Fibroblast of skin of back (primary cell): ENCODE measurements at regions not wholly inside any gene's neighbourhood (a gene's known extent, or its start where the extent isn't known, plus 50 kb on each side); places are given as distances from the start of the nearest gene placed in this dataset.
"Not testable (repeated sequence)": the region's sequence is repeated elsewhere in the genome, so short reads cannot be mapped to it uniquely, and the experiment has no call there.

Source experiments
- DNase-seq: peaks from one replicate; pipeline ENCODE4 v3.0.0-alpha.2; 2013

DNA sequence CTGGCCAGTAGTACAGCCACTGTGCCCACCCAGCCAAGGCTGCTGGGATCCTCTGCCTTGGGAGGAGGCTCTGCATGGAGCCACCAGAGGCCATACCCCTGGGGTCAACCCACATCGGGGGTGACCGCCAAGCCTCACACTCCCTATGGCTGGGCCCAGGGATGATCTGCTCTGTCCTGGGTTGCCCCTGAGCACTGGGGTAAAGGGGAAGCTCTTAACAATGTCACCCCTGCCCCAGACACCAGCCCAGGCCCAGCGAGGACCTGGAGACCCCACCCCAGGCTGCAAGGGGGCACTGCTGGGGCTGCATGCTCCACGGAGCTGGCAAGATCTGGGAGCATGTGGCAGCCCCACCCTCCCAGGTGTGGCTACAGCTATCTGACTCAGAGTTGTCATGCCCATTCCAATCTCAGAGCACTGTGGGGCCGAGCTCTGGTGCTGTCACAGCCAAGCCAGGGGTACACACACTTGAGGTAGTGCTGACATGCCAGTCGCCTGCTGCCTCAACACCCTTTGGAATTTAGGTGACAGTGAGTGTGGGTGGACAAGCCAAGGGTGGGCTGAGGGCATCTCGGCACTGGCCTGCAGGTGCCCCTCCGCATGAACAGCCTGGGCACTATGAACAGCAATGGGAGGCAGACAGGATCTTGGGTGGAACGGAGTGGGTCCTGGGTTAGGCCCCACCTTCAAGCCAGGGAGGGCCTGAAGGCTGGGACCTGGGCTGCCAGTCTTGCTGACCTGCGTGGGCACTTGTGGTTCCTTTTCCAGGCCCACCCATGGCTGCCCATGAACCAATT, 427.7 kb downstream of the LRRIQ3 start:
- no peak for DNase-seq

DNA sequence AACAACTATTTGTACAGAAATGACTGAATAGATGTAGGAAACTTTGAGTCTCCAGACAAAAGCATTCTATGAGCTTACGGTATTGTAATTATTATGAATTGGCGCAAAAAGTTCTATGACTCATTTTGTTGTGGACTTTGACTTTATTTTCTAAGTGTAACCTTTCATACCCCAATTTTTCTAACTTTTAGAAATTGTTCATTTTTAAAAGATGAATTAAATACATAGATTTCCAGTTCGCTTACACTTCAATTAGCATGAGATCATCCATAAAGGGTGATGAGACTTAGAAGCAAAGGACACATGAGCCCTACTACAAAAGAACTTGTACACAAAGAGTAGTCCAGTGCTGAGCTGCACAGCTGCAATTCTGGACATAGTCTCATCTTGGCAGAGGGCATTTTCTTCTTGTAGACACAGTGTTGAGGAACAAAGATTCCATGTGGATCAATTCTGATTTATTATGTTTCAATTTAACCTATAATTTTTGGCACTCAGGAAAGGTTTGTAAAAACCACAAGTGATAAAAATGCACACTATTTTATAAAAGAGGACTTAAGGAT, 431.1 kb downstream of the LRRIQ3 start:
- DNase-seq, result no peak

DNA sequence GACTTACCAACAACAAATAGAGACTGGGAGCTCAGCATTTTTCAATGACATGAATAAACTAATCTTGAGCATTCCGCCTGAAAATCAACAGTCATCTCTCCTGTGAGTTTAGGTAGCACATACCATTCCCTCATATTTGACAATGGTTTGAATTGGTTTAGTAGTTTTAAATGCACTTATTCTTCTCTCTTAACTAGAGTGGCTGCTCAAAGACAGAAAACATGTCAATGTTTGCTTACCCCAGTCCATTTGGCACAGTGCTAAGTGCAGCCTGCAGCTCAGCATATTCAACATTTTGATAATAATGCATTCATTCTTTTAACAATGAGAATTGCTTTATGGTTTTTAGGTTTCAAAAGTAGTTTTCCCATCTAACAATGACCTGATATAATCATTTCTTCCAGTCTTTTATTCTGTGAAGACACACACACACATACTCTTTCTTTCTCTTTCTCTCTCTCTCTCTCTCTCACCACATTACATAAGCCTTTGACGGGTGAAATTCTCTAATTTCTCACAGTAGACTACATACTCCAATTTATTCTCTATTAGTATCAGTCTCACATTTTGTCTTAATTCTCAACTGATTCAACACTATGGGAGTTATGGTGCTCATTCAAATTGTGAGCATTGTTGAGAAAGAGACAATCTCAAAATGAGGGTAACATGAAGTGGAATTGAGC, 432.3 kb downstream of the LRRIQ3 start:
- no peak for DNase-seq

DNA sequence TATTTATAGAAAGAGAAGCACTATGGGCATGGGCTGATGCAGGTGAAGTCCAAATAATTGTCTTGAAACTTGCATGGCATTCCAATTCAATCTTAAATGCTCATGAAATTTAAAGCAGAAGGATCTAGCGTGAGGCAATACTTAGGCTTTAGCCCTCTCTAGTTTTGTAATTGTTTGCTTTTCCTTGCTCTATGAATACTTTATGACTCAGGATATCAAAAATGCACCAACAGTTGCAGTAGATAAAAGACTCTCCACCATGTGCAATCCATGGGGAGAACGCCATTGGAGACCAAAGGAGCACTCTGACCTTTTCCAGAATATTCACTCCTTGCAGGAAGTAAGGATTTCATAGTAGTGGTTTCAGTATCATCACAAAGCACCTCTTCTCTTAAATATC, 436.4 kb downstream of the LRRIQ3 start:
- DNase-seq, result peak; percentile 2

DNA sequence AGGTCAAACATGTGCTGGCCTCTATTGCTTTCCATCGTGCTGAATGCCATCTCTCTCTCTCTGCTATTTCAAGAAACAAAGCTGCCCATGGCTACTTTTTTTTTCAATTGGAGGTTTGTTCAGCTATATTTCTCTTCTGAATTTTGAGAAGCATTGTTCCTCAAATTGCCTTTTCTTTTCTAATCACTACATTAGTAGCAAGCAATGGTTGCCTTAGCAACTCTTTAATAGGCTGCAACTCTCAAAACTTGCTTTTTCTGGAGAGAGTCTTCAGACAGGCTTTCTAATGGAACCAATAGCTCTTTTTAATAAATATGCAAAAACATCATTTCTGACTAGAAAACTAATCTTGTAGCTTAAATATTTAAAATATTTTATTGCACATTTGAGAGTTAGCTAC, 439.0 kb downstream of the LRRIQ3 start:
- no peak for DNase-seq

DNA sequence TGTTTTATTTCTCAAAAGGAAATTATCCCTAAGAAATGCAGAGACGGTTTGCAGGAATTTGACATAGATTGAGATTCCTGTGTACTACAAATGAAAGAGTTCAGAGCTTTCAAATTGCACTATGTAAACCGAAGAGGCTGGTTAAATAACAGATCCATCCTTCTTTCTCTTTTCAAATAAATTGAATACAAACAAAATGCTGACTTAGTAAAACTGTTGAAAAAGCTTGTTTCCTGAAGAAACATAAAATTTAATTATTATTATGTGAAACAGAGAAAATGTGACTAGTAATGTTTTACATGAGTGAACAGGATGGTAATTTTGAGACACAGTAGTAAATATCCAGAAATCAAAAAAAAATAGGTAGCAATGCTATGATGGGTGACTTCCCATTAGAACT, 441.2 kb downstream of the LRRIQ3 start:
- no peak for DNase-seq

DNA sequence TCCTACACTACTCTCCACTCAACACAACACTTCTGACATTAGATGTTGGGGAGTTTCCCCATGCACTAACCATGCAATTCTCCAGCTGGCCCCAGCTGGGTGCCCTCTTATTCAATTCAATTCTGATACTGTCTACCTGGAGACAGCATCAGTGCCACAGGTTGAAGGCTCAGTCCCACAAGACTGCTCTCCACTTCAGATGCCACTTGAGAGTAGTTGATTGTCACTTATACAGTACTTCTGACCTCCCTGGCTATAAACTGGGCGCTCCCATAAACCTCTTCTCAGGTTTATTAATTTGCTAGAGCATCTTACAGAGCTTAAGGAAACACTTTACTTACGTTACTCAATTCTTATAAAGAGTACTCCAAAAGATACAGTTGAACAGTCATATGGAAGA, 442.3 kb downstream of the LRRIQ3 start:
- DNase-seq, result no peak

DNA sequence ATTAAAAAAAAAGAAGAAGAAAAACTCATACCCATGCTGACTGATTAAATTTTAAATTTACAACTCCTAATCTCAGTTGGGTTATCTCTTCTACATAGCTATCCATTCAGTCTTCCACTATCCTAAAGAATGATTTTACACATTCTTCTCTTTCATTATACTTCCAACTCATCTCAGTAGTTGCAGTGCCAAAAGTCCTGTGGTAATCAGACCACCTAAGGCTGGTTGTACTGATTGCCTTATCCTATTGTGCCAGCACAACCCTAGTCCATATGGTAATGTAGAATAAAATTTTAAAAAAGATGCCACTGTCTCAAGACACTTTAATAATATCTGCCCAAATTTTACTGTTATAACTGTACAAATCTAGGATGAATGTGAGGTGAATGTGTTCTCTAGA, 448.0 kb downstream of the LRRIQ3 start:
- DNase-seq, result no peak

DNA sequence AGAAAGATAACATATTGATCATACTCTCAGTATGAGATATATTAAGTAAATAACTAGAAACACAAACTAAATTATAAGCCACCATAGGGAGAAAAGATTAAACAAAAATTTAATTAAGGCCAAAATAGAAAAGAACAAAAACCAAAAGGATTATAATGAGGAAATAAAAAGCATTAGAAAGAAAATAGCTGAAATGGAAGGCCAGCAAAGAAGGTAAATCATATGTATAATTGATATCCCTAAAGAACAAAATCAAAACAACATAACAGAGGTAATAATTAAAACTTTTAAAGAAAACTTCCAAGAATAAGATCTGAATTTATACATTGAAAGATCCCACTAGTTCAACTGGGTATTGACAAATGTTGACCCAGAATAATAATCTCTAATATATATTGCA, 453.0 kb downstream of the LRRIQ3 start:
- DNase-seq, result no peak

DNA sequence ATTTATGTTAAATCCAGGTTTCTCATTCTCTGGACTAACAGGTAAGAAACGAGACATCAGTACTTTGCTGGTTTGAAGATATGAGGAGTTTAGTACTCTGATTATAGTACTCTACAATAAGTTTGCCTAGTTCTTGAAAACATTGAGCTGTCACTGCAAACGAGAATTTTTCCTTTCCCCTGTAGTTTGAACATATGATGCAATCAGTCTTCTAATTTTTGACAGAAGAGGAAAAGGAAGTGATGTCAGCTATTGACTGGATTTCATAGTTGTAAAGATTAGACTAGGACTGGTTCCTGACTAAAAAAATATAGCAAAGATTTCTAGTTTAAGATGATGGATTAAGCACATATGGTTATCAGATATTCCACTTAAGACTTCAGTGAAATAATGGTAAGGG, 461.9 kb downstream of the LRRIQ3 start:
- no peak for DNase-seq

DNA sequence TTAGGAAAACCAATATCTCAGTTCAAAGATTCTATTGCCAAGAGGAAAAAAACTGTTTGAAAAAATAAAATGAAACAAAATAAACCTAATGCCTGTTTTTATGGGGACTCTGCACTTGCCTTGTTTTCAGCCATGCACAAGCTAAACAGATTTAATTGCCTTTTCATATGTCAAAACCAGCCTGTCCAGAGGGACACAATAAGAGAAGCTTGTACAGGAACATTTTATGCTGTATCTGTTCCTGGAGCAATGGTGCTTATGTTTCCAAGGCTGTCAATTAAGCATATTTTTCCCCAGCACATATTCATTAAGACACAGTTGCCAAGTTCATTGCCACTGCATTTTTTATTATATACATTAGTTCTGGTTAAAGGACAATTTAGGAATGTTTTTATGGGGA, 470.9 kb downstream of the LRRIQ3 start:
- DNase-seq, result no peak

DNA sequence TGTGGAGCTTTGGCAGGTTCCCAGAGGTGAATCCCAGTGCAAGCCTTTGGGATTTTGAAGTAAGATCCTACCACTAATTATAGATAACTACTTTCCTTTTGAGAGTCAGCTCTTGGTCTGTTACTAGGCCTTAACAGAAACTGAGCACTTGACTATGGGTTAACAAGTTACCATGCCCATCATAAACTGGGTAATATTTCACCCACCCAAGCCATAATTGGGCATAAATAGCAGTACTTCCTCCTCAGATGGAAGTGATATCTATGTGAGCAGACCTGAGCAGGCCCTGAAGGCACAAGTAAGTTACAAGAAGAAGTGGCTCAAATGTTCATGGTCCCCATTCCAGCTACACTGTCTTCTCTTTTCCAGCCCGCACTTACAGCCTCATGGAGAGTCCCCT, 475.9 kb downstream of the LRRIQ3 start:
- no peak for DNase-seq

DNA sequence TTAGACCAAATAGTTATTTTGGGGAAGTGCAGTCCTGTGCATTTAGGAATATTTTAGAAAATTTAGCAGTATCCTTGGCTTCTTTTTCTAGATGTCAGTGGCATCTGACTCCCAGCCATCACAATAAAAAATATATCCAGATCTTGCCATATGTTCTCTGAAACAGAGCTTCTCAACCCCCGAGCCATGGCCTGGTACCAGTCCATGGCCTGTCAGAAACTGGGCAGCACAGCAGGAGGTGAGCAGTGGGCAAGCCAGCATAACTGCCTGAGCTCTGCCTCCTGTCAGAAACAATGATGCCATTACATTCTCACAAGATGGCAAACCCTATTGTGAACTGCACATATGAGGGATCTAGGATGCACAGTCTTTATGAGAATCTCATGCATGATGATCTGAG, 480.0 kb downstream of the LRRIQ3 start:
- no peak for DNase-seq

DNA sequence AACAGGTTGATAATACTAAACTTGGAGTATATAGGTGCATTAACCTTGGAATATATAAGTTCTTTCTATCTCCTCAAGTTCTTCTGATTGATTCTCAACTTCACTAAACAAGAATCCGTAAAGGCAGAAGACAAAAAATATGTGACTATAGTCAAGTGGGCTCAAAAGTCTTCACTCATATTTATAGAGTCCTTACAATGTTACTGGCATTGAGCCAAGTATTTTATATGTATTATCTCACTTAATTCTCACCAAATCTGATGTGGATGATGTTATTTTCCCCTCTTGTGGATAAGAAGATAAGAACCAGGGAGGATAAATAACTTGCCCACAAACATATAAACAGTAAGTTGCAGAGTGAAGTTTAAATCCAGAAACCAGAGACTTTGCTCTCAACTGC, 486.9 kb downstream of the LRRIQ3 start:
- DNase-seq, result no peak

DNA sequence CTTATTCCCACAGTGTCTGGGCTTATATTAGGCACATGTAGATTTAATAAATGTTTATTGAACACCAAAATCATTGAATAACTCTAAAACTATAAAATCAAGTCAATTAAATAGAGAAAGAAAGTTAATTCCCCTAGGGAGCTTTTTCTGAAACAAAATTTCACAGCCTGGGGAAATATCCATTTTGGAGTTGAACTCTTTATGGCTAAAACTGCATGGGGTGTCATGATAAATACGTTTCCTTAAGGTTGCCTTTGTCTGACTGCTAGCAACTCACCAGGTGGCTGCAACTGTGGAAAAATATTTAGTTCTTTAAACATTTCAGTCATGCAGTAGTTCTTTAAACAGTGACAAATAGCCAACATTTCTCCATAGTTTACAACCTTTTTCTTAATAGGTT, 496.1 kb downstream of the LRRIQ3 start:
- no peak for DNase-seq

DNA sequence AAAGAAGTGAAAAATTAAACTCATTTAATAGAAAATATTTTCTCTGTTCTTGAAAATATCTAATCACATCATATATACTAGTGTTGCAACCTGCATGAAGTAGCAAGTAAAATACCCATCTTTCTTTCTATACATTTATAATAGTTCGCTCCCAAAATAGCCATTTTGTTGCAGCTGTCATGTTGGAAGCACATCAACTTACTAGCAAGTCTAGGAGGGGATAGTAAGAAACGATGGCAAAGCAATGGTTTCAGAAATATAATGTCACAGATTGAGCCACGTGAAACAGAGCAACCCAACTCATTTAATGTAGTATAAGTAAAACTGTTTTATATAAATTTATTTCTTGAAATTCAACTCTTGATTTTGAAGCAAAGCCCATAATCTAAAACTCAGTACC, 521.8 kb downstream of the LRRIQ3 start:
- DNase-seq, result no peak

DNA sequence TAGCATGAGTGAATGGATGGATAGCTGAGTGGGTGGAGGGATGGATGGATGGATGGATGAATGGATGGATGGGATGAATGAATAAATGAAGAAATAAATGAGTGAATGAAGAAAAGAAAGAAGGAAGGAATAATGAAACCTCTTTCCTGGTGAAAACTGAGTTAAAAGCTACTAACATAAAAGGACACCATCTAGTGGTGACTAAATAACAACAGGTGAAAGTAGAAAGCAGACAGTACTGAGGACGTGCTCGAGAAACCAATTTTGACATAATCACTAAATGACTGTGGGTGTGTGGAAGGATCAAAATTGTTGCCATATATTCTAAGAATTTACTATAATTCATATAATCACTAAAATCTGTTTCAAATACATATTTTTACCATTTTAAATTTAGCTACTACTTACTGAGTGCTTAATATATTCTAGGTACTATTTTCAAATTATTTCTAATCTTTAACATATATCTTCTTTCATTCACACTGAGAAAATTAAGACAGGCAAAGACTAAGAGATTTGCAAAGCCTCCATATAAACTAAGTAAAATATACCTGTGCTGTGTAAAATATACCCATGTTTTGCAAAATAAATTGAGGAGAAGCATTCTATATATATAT, 522.9 kb downstream of the LRRIQ3 start:
- peak; percentile 5 for DNase-seq

DNA sequence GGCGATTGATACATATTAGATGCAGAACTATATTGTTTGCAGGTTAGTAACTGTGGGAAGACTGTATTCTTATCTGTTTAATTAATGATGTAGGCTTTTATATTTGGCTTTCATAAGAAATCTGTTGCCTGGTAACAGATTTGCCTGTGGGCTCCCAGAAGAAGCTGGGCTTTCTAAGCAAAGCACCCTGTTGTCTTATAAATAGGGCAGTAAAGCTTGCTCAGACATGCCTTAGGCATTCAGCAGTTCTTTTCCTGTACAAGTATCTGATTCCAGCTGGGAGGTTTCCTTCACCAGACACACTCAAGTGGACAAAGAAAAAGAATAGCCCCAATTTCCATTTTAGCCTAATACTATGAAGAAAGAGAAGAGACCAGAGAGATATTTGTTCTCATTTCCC, 524.0 kb downstream of the LRRIQ3 start:
- no peak for DNase-seq

DNA sequence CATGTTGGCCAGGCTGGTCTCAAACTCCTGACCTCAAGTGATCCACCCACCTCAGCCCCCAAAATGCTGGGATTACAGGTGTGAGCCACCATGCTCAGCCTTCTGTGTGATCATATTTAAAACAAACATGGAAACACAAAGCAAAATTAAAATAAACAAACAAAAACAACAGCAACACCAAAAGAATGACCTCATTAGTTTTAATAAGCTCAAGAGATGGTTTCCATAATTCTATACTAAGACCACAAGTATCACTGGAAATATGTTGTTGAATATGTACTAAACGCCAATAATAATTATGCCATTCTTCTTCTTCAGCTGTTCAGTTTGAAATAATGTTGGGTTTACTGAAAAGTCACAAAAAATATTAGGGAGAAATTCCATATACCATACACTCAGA, 526.4 kb downstream of the LRRIQ3 start:
- DNase-seq, result no peak

DNA sequence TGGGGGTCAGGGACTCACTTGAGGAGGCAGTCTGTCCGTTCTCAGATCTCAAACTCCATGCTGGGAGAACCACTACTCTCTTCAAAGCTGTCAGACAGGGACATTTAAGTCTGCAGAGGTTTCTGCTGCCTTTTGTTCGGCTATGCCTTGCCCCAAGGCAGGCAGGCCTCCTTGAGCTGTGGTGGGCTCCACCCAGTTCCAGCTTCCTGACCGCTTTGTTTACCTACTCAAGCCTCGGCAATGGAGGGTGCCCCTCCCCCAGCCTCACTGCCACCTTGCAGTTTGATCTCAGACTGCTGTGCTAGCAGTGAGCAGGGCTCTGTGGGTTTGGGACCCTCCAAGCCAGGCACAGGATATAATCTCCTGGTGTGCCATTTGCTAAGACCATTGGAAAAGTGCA, 530.0 kb downstream of the LRRIQ3 start:
- DNase-seq, result not testable (repeated sequence)

DNA sequence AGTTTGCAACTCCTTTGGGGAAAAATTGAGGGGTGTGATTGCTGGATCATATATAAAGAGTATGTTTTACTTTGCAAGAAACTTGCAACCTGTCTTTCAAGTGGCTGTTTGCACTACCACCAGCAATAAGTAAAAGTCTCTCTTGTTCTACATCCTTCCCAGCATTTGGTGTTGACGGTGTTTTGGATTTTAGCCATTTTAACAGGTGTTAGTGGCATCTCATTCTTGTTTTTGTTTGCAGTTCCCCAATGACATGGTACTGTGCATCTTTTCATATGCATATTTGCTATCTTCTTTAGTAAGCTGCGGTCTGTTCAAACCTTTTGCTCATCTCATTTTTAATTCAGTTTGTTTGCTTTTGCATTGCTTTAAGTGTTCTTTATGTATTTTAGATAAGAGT, 535.5 kb downstream of the LRRIQ3 start:
- DNase-seq, result no peak

DNA sequence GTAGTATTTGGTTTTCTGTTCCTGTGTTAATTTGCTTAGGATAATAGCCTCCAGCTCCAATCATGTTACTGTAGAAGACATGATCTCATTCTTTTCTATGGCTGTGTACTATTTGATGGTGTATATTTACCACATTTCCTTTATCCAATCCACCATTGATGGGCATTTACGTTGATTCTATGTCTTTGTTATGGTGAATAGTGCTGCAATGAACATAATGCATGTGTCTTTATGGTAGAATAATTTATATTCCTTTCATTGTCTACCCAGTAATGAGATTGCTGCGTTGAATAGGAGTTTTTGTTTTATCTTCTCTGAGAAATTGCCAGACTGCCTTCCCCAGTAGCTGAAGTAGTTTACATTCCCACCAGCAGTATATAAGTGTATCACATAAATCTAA, 538.8 kb downstream of the LRRIQ3 start:
- no peak for DNase-seq

DNA sequence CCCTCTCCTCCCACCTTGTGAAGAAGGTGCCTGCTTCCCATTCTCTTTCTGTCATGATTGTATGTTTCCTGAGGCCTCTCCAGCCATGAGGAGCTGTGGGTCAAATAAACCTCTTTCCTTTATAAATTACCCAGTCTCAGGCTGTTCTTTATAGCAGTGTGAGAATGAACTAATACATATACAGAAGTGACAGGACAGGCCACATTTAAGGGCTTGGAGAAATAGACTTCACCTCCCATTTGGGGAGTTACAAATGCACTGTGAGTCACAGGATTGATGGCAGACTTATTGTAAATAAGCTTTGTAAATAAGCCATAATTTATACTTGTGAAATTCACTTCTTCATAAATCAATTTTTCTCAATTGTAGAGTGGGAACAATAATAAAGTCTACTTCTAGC, 543.3 kb downstream of the LRRIQ3 start:
- no peak for DNase-seq

DNA sequence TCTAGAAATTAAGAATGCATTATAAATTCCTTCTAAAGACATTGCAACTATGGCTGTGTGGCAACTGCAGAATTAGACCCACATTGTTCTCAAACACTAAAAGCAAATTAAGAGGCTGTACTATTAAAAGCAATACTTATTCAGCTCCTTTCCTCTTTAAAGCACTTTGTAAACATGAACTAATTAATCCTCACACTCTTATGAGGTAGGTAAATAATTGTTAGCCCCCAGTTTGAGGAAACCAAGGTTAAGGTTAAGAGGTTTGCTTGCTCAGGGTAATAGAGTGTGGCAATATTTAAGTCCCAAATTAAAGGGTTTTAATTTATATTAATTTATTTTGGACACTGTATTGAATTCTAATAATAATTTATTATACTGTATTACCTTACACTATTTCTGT, 553.8 kb downstream of the LRRIQ3 start:
- no peak for DNase-seq
